SK-N-SH (cell line): ENCODE measurements at regions not wholly inside any gene's neighbourhood (a gene's known extent, or its start where the extent isn't known, plus 50 kb on each side); places are given as distances from the start of the nearest gene placed in this dataset.
"Not testable (repeated sequence)": the region's sequence is repeated elsewhere in the genome, so short reads cannot be mapped to it uniquely, and the experiment has no call there.

ENCODE experiments used
- CTCF ChIA-PET: fragments of 300-600, 350-600 bp; formaldehyde crosslinking; extraction: SDS; loops from one replicate; lab custom pipeline; 2021; lab: Yijun Ruan, JAX
- POLR2A ChIA-PET: fragments of 350-600 bp; sonication (Branson Sonifier 250); formaldehyde crosslinking; extraction: SDS; loops from one replicate; lab custom pipeline; 2020; ENCODE audit warnings: antibody characterized with exemption, inconsistent platforms; lab: Yijun Ruan, JAX
- DNase-seq: peaks from one replicate; pipeline ENCODE4 v3.0.0; 2012
- H2AFZ ChIP-seq: fragments of 200-600 bp; sonication (generic); 2 replicates; pipeline ENCODE4 v1.8.1; 2016; ENCODE audit warnings: antibody characterized with exemption, mild to moderate bottlenecking, low read depth
- H3F3A ChIP-seq: fragments of 200-600 bp; sonication (generic); replicated peaks from 2 replicates; pipeline ENCODE3; 2016; ENCODE audit warnings: antibody characterized with exemption, mild to moderate bottlenecking; ENCODE audit not compliant: insufficient read depth
- H3K27ac ChIP-seq, 2 experiments: fragments of 200-500 bp in 1 of 2; fragments of 200-600 bp in 1 of 2; sonication (Bioruptor generic) in 1 of 2; sonication (generic), shearing (Covaris generic) in 1 of 2; 2 replicates each; pipeline versions ENCODE4 v1.5.1 to v1.6.1; 2014 to 2016; ENCODE audit warnings: low read depth in 2 of 2, inconsistent platforms in 1 of 2, low read length in 1 of 2, mild to moderate bottlenecking in 1 of 2, mixed read lengths in 1 of 2
- H3K27me3 ChIP-seq: fragments of 200-600 bp; sonication (generic), shearing (Covaris generic); 2 replicates; pipeline ENCODE4 v1.6.1; 2016; ENCODE audit warnings: mixed run types; ENCODE audit not compliant: insufficient read depth
- H3K36me3 ChIP-seq, 2 experiments: fragments of 200-500 bp in 1 of 2; fragments of 200-600 bp in 1 of 2; sonication (Bioruptor generic) in 1 of 2; sonication (generic) in 1 of 2; replicated peaks in 1 of 2; 2 replicates each; pipeline versions ENCODE3 to v1.5.1; 2014 to 2016; ENCODE audit warnings: low read length in 1 of 2, mild to moderate bottlenecking in 1 of 2; ENCODE audit not compliant: insufficient read depth in 2 of 2, control insufficient read depth in 1 of 2
- H3K4me1 ChIP-seq, 2 experiments: fragments of 200-500 bp in 1 of 2; fragments of 200-600 bp in 1 of 2; sonication (Bioruptor generic) in 1 of 2; sonication (generic), shearing (Covaris generic) in 1 of 2; 2 replicates each; pipeline versions ENCODE4 v1.5.1 to v1.6.1; 2014 to 2016; ENCODE audit warnings: low read depth in 1 of 2, low read length in 1 of 2, mixed run types in 1 of 2; ENCODE audit not compliant: insufficient read depth in 2 of 2, control insufficient read depth in 1 of 2
- H3K4me2 ChIP-seq: fragments of 200-600 bp; sonication (generic), shearing (Covaris generic); 2 replicates; pipeline ENCODE4 v1.6.1; 2017; ENCODE audit warnings: mixed run types
- H3K4me3 ChIP-seq, 2 experiments: fragments of 200-500 bp in 1 of 2; fragments of 200-600 bp in 1 of 2; sonication (Bioruptor generic) in 1 of 2; sonication (generic), shearing (Covaris generic) in 1 of 2; 2 replicates each; pipeline versions ENCODE4 v1.5.1 to v1.8.1; 2014 to 2016; ENCODE audit warnings: low read depth in 2 of 2, inconsistent platforms in 1 of 2, low read length in 1 of 2, mild to moderate bottlenecking in 1 of 2, mixed read lengths in 1 of 2, moderate library complexity in 1 of 2
- H3K79me2 ChIP-seq: fragments of 200-600 bp; sonication (generic); 2 replicates; pipeline ENCODE4 v1.8.1; 2017; ENCODE audit warnings: mild to moderate bottlenecking; ENCODE audit not compliant: insufficient read depth
- H3K9ac ChIP-seq: fragments of 200-600 bp; sonication (generic); 2 replicates; pipeline ENCODE4 v1.6.1; 2017; ENCODE audit warnings: mixed run types
- H3K9me2 ChIP-seq: fragments of 200-600 bp; sonication (generic); 2 replicates; pipeline ENCODE4 v1.6.1; 2017; ENCODE audit warnings: mixed run types
- H3K9me3 ChIP-seq: fragments of 200-600 bp; sonication (generic); 2 replicates; pipeline ENCODE4 v1.6.1; 2017; ENCODE audit warnings: mixed run types, mild to moderate bottlenecking, moderate library complexity
- H4K20me1 ChIP-seq: fragments of 200-600 bp; sonication (generic); 2 replicates; pipeline ENCODE4 v1.6.1; 2017; ENCODE audit warnings: mild to moderate bottlenecking, mixed run types; ENCODE audit not compliant: insufficient read depth
- EP300 ChIP-seq, 2 experiments: IDR thresholded peaks; 2 replicates each; pipeline versions ENCODE4 v1.4.0 to v1.6.1; 2012; ENCODE audit warnings: borderline replicate concordance in 1 of 2, low read depth in 1 of 2, low read length in 1 of 2
- GATA2 ChIP-seq: sonication (generic); formaldehyde crosslinking; IDR thresholded peaks from 2 replicates; pipeline ENCODE4 v1.5.0; 2020; ENCODE audit warnings: mild to moderate bottlenecking, missing genetic modification reagents
- MAX ChIP-seq: IDR thresholded peaks from 2 replicates; pipeline ENCODE4 v1.4.0; 2012; ENCODE audit warnings: low read depth
- MXI1 ChIP-seq: IDR thresholded peaks from 2 replicates; pipeline ENCODE4 v1.6.1; 2012; ENCODE audit warnings: mild to moderate bottlenecking, low read depth, low read length, improper control_type of control experiment
- POLR2AphosphoS5 ChIP-seq: IDR thresholded peaks from 2 replicates; pipeline ENCODE4 v1.6.1; 2012; ENCODE audit warnings: low read depth, low read length
- REST ChIP-seq: IDR thresholded peaks from 2 replicates; pipeline ENCODE4 v1.6.1; 2012; ENCODE audit warnings: mild to moderate bottlenecking, low read depth, low read length, moderate library complexity
- RFX5 ChIP-seq: IDR thresholded peaks from 2 replicates; pipeline ENCODE4 v1.6.1; 2012; ENCODE audit warnings: mild to moderate bottlenecking, improper control_type of control experiment, low read length
- RXRA ChIP-seq: IDR thresholded peaks from 2 replicates; pipeline ENCODE4 v1.4.0; 2012; ENCODE audit warnings: low read depth, mild to moderate bottlenecking, borderline replicate concordance
- TAF1 ChIP-seq: IDR thresholded peaks from 2 replicates; pipeline ENCODE4 v1.6.1; 2012; ENCODE audit warnings: low read depth, mild to moderate bottlenecking, low read length, moderate library complexity, borderline replicate concordance
- YY1 ChIP-seq: IDR thresholded peaks from 2 replicates; pipeline ENCODE4 v1.4.0; 2012; ENCODE audit warnings: low read depth, mild to moderate bottlenecking
- WGBS: methylation state at CpG from one replicate; pipeline ENCODE4 v1.1.6; 2017; ENCODE audit warnings: low lambda C conversion rate; 5-methylcytosine and 5-hydroxymethylcytosine counted together
- TF ChIP-seq, protein P1 (sequence below): fragments of 200-600 bp; sonication (generic); IDR thresholded peaks from 2 replicates; pipeline ENCODE4 v1.6.1; 2017; ENCODE audit warnings: antibody characterized with exemption, mild to moderate bottlenecking, moderate library complexity
- TF ChIP-seq, protein P2 (sequence below): IDR thresholded peaks from 2 replicates; pipeline ENCODE4 v1.4.0; 2012; ENCODE audit warnings: low read depth, borderline replicate concordance

DNA sequence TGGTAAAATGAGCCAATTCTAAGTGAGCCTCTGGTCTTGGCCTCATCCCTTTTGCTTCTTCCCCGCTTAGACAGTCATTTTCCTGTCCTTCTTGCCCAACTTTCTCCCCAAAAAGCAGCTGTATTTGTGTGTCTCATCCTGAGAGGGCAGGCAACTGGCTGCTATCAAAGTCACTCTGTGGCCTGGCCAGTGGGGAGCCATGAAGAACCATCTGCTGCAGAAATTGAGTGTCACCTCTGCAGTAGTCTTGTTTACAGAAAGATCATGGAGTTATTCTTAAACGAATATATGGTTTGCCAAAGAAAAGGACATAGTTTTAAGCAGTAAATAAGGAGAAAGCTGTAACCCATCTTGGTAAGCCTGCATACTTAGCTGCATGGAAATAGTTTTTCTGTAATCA, 233.6 kb upstream of the ELAVL2 start:
- TF ChIP-seq POLR2AphosphoS5 (no peak), MXI1 (no peak), MAX (no peak), RXRA (no peak), GATA2 (CRISPR knock-in tag) (no peak)
- TF ChIP-seq, protein P1, sequence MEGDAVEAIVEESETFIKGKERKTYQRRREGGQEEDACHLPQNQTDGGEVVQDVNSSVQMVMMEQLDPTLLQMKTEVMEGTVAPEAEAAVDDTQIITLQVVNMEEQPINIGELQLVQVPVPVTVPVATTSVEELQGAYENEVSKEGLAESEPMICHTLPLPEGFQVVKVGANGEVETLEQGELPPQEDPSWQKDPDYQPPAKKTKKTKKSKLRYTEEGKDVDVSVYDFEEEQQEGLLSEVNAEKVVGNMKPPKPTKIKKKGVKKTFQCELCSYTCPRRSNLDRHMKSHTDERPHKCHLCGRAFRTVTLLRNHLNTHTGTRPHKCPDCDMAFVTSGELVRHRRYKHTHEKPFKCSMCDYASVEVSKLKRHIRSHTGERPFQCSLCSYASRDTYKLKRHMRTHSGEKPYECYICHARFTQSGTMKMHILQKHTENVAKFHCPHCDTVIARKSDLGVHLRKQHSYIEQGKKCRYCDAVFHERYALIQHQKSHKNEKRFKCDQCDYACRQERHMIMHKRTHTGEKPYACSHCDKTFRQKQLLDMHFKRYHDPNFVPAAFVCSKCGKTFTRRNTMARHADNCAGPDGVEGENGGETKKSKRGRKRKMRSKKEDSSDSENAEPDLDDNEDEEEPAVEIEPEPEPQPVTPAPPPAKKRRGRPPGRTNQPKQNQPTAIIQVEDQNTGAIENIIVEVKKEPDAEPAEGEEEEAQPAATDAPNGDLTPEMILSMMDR = no peak
- TF ChIP-seq, protein P2, sequence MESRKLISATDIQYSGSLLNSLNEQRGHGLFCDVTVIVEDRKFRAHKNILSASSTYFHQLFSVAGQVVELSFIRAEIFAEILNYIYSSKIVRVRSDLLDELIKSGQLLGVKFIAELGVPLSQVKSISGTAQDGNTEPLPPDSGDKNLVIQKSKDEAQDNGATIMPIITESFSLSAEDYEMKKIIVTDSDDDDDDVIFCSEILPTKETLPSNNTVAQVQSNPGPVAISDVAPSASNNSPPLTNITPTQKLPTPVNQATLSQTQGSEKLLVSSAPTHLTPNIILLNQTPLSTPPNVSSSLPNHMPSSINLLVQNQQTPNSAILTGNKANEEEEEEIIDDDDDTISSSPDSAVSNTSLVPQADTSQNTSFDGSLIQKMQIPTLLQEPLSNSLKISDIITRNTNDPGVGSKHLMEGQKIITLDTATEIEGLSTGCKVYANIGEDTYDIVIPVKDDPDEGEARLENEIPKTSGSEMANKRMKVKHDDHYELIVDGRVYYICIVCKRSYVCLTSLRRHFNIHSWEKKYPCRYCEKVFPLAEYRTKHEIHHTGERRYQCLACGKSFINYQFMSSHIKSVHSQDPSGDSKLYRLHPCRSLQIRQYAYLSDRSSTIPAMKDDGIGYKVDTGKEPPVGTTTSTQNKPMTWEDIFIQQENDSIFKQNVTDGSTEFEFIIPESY = no peak
- 4% methylated on average over 2 of the region's 2 CpGs for WGBS
- no peak for DNase-seq
- H4K20me1 ChIP-seq = no peaks in the 10 kb centered on the region
- H3K4me1 ChIP-seq = no peaks in the 10 kb centered on the region
- H3K27ac ChIP-seq = no peak overlapping the region
- H3K4me2 ChIP-seq = no peak overlapping the region
- H3K9ac ChIP-seq = no peak overlapping the region
- ChIA-PET POLR2A (no interaction called here), CTCF (no interaction called here)
- no peak overlapping the region for H3K4me3 ChIP-seq
- no peaks in the 10 kb centered on the region for H3F3A ChIP-seq
- H3K79me2 ChIP-seq = no peaks in the 10 kb centered on the region
- H3K36me3 ChIP-seq = no peaks in the 10 kb centered on the region
- no peaks in the 10 kb centered on the region for H3K9me3 ChIP-seq
- H3K27me3 ChIP-seq = no peaks in the 10 kb centered on the region
- no peaks in the 10 kb centered on the region for H3K9me2 ChIP-seq
- no peak overlapping the region for H2AFZ ChIP-seq

DNA sequence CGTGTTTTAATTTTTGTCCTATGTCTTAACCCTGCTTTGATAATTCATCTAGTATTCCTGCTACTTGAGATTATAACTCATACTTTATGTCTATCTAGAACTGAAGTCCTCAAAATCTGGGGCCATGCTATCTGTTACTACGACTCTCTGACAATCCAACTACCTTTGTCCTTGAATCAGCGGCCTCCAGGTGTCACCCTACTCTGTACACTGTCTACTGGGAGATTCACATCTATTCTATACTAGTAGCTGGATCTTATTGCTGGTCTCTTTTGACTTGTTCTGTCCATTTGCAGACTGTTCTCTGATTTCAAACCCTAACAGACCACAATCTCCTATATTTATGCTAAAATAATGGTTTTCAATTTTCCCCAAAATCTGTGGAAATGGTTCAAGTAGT, 225.5 kb upstream of the ELAVL2 start:
- no peak overlapping the region for H3K9ac ChIP-seq
- no peak for TF ChIP-seq YY1
- no peak for TF ChIP-seq REST
- no peak for TF ChIP-seq TAF1
- TF ChIP-seq RFX5 = no peak
- TF ChIP-seq EP300 (IDR thresholded peaks at IDR 0.05; ENCODE audit: borderline replicate concordance in 1 of 2, low read depth in 1 of 2, low read length in 1 of 2) = no peak
- TF ChIP-seq, all 33 proteins: peak for 0
- H3F3A ChIP-seq = no peaks in the 10 kb centered on the region
- no peak overlapping the region for H3K4me3 ChIP-seq
- no peak overlapping the region for H2AFZ ChIP-seq
- H3K79me2 ChIP-seq = no peaks in the 10 kb centered on the region
- no peak for DNase-seq
- no peaks in the 10 kb centered on the region for H3K27me3 ChIP-seq
- no peaks in the 10 kb centered on the region for H3K4me1 ChIP-seq
- no peaks in the 10 kb centered on the region for H3K36me3 ChIP-seq
- H3K27ac ChIP-seq = no peak overlapping the region
- ChIA-PET CTCF (no interaction called here), POLR2A (no interaction called here)
- H3K9me2 ChIP-seq = no peaks in the 10 kb centered on the region
- no peaks in the 10 kb centered on the region for H4K20me1 ChIP-seq
- no peak overlapping the region for H3K4me2 ChIP-seq
- WGBS = 9% methylated on average over 3 of the region's 3 CpGs
- no peaks in the 10 kb centered on the region for H3K9me3 ChIP-seq

DNA sequence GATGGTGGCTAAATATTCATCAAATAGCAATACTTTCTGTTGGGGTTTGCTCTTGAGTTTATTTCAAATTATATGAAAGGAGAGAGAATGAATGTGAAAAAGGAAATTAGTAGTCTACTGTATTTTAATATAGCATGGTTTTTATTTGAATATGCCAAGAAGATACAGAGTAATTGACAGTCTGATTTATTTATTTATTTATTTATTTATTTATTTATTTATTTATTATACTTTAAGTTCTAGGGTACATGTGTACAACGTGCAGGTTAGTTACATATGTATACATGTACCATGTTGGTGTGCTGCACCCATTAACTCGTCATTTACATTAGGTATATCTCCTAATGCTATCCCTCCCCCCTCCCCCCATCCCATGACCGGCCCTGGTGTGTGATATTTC, 224.2 kb upstream of the ELAVL2 start:
- H3K27ac ChIP-seq, H3K9me2 ChIP-seq, H3K4me1 ChIP-seq, H3K9ac ChIP-seq, H2AFZ ChIP-seq, DNase-seq, POLR2A ChIA-PET, CTCF ChIA-PET, H3K36me3 ChIP-seq, H3K79me2 ChIP-seq, H3K9me3 ChIP-seq, H3K4me3 ChIP-seq, H3K27me3 ChIP-seq, H3K4me2 ChIP-seq, H4K20me1 ChIP-seq, H3F3A ChIP-seq: not testable (repeated sequence)
- 11% methylated on average over 3 of the region's 3 CpGs for WGBS
